HL-60 (cell line): ENCODE measurements at regions not wholly inside any gene's neighbourhood (a gene's known extent, or its start where the extent isn't known, plus 50 kb on each side); places are given as distances from the start of the nearest gene placed in this dataset.

Experiments
- GABPA ChIP-seq: IDR thresholded peaks from 2 replicates; pipeline ENCODE4 v1.6.1; 2012; ENCODE audit warnings: low read depth
- POLR2AphosphoS5 ChIP-seq: IDR thresholded peaks from 2 replicates; pipeline ENCODE4 v1.6.1; 2012; ENCODE audit warnings: low read depth
- TF ChIP-seq, protein P1 (sequence below): IDR thresholded peaks from one replicate; pipeline ENCODE4 v1.5.1; 2011; ENCODE audit warnings: low read length, control low read depth, inconsistent platforms; ENCODE audit not compliant: insufficient read depth
- TF ChIP-seq, protein P2 (sequence below): IDR thresholded peaks from 2 replicates; pipeline ENCODE4 v1.6.1; 2012; ENCODE audit warnings: low read depth; ENCODE audit not compliant: insufficient replicate concordance

DNA sequence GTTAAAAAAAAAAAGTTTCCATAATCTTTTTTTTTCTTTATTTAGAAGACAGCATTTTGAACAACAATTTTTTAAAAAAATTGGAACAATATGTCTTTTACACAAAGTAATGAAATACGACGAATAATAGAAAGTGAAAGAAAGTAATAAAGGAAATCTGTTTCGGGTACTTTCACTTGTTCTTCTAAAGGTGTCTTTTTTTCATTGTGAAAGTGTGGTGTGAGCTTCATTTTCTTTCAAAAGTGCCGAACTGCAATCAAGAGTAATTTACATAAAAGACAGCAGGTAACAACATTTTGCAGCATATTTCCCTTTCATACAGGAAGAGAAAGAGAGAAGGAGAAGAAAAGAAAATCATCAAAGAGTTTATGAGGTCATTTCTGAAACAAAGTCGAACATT is 159.7 kb upstream of the CDH12 start:
- TF ChIP-seq, protein P1, sequence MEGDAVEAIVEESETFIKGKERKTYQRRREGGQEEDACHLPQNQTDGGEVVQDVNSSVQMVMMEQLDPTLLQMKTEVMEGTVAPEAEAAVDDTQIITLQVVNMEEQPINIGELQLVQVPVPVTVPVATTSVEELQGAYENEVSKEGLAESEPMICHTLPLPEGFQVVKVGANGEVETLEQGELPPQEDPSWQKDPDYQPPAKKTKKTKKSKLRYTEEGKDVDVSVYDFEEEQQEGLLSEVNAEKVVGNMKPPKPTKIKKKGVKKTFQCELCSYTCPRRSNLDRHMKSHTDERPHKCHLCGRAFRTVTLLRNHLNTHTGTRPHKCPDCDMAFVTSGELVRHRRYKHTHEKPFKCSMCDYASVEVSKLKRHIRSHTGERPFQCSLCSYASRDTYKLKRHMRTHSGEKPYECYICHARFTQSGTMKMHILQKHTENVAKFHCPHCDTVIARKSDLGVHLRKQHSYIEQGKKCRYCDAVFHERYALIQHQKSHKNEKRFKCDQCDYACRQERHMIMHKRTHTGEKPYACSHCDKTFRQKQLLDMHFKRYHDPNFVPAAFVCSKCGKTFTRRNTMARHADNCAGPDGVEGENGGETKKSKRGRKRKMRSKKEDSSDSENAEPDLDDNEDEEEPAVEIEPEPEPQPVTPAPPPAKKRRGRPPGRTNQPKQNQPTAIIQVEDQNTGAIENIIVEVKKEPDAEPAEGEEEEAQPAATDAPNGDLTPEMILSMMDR = no peak
- no peak for TF ChIP-seq POLR2AphosphoS5
- TF ChIP-seq, protein P2, sequence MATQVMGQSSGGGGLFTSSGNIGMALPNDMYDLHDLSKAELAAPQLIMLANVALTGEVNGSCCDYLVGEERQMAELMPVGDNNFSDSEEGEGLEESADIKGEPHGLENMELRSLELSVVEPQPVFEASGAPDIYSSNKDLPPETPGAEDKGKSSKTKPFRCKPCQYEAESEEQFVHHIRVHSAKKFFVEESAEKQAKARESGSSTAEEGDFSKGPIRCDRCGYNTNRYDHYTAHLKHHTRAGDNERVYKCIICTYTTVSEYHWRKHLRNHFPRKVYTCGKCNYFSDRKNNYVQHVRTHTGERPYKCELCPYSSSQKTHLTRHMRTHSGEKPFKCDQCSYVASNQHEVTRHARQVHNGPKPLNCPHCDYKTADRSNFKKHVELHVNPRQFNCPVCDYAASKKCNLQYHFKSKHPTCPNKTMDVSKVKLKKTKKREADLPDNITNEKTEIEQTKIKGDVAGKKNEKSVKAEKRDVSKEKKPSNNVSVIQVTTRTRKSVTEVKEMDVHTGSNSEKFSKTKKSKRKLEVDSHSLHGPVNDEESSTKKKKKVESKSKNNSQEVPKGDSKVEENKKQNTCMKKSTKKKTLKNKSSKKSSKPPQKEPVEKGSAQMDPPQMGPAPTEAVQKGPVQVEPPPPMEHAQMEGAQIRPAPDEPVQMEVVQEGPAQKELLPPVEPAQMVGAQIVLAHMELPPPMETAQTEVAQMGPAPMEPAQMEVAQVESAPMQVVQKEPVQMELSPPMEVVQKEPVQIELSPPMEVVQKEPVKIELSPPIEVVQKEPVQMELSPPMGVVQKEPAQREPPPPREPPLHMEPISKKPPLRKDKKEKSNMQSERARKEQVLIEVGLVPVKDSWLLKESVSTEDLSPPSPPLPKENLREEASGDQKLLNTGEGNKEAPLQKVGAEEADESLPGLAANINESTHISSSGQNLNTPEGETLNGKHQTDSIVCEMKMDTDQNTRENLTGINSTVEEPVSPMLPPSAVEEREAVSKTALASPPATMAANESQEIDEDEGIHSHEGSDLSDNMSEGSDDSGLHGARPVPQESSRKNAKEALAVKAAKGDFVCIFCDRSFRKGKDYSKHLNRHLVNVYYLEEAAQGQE = no peak
- no peak for TF ChIP-seq GABPA
